ENCODE measurements at regions not wholly inside any gene's neighbourhood (a gene's known extent, or its start where the extent isn't known, plus 50 kb on each side); places are given as distances from the start of the nearest gene placed in this dataset.

DNA sequence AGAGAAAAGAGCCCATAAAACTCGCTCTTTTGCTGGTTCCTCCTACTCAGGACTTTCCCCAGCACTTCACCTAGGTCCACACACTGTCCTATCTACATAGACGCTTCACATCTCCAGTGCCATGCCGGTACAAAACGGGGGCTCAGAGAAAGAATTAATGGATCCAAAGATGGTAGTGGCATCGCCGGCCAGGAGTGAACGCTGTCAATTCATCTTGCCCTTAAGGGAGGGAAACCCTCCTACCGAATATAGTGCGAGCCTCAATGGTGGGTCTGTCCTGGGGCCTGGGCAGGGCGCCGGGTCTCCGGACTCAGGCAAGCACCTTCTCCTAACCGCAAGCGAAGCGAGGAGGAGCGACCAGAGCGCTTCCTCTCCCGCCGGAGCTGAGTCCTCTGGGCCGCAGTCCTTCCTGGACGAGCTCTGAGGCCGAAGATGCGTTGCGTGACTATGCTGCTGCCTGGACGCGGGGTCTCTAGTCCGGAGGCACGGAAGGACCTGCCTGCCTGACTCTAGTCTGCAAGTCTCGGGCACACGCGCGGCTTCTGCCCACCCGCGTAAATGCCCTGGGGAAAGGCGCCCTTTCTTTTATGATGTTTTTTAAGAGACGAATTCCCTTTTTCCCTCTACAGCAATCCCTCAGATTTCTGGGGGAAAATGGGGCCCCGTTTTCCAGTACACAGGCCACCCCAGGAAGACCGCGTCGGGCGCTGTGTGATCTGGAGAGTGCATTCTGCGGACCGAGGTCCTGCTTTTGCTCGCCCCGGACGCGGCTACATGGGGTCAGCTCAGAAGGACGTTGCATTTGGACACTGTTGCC, 100.1 kb upstream of the PRDM1 start:
- TF ChIP-seq EZH2phosphoT487 (IDR thresholded peaks at IDR 0.05; ENCODE audit: borderline replicate concordance, low read depth, low read length) (no peak), CTCF (conservative IDR thresholded peaks at IDR 0.05; ENCODE audit: low read length) (no peak)

All from OCI-LY7 (cell line).